NCI-H82 (cell line): ENCODE measurements at regions not wholly inside any gene's neighbourhood (a gene's known extent, or its start where the extent isn't known, plus 50 kb on each side); places are given as distances from the start of the nearest gene placed in this dataset.

Experiments
- DNase-seq: peaks from one replicate; lab custom pipeline; 2025; lab: John Stamatoyannopoulos, UW

DNA sequence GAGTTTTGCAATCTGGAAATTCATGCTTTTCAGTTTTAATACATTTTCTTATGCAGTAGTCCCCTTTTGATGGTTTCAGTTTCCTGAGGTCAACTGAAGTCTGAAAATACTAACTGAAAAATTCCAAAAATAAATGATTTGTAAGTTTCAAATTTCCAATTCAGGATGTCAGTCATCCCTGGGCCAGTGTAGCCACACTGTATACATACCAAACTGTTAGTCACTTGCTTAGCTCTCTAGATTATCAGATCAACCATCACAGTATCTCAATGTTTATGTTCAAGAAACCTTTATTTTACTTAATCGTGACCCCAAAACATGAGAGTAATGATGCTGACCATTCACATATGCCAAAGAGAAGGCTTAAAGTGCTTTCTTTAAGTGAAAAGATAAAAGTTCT lies 715.5 kb downstream of the GBE1 start:
- DNase-seq = no peak

GRCh38 chr3:81045246-81045645 lies 716.2 kb downstream of the GBE1 start:
- no peak for DNase-seq

GRCh38 chr3:81043660-81044199 lies 717.7 kb downstream of the GBE1 start:
- DNase-seq = no peak

DNA sequence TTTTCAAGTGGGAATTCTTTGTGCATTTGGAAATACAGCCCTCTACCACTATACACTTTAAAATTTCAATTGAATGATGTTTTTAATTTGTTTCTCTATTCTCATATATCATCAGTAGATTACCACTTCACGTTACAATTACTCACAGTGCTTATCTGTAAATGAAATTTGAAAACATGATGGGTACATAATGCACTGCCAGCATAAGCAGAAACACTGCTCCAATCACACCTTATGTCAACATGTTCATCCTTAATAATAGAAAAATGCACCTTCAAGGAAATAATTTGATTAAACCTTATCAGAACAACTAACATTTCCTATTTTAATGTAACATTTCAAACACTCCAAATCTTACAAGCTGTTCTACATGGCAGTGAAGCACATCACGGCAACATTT lies 718.4 kb downstream of the GBE1 start:
- DNase-seq = no peak

- DNase-seq = peak; percentile 1
Observed at GRCh38 chr3:81041331-81041730, 720.1 kb downstream of the GBE1 start.

DNA sequence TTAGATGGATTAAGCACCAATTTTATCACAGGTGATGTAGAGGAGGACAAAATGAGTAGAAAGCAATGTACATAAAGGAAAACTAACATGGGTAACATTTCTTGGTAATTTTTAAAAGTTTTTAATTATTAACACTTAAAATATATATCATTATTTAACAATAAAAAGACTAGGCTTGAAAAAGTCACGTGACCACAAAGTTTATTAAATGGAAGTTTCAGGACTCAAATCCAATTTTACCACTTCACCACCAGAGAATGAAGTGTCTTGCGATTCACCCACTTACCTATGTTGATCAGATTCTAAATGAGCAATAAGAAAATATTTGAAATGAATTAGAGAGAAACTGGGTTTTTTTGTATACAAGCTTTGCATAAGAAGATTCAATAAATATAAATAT lies 721.3 kb downstream of the GBE1 start:
- DNase-seq = no peak

DNA sequence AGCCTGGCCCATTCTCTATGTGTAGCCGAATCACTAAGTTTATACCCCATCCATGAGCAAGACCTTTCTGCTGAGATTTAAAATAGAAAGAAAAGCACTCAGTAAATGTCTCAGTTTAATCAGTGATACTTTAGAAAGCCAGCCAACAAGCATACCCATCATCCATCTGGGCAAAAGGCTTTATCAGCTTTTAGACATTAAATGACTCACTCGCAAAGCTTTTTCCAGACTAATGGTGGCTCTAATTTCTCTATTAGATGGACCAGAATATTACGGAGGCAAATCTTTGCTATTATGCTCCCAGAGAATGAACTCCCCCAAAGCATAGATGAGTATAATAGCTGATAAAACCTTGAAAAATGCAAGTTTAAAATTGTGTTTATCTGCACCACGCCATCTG lies 727.8 kb downstream of the GBE1 start:
- no peak for DNase-seq

- DNase-seq = no peak
Observed at GRCh38 chr3:81033185-81033584, 728.3 kb downstream of the GBE1 start.

DNA sequence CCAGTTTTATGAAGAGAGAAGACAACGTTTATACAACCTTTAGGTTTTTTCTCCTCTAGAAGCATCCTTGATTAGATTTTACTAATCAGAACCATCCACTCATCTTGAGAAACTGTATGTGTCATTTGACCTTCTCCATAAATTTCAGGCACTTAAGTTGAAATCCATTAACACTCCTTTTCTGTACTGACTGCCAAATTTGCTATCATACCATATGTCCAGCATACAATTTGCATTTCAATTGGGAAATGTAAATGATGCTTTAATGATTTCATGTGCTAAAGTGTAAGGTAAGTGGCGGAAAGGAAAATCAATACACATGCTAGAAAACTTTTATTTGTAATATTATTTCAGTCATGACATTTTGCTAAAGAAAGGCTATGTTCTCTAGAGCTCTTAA lies 731.6 kb downstream of the GBE1 start:
- no peak for DNase-seq

DNA sequence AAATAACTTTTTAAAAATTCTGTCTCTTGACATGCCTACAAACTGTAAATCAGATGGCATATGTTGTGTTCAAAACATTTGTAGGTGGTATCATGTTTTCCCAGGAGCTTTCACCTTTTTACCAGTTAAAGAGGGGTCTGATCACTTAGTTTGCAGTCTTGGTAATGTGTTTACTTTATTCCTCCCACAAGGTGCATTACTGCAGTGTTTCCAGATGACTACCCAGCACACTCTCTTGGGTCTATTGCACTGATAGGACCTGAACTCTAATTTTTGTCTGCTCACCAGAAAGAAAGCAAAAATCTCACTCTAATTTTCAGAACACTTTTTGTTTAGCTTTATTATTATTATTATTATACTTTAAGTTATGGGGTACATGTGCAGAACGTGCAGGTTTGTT lies 734.1 kb downstream of the GBE1 start:
- DNase-seq = no peak

- DNase-seq = no peak
Observed at GRCh38 chr3:81024560-81024959, 736.9 kb downstream of the GBE1 start.

- DNase-seq = no peak
Observed at GRCh38 chr3:81022339-81022738, 739.1 kb downstream of the GBE1 start.

- DNase-seq = no peak
Observed at GRCh38 chr3:81013360-81013759, 748.1 kb downstream of the GBE1 start.

- DNase-seq = no peak
Observed at GRCh38 chr3:81005992-81006391, 755.5 kb downstream of the GBE1 start.

- DNase-seq = no peak
Observed at GRCh38 chr3:81003817-81004216, 757.6 kb downstream of the GBE1 start.

- no peak for DNase-seq
Observed at GRCh38 chr3:81003008-81003645, 758.3 kb downstream of the GBE1 start.

DNA sequence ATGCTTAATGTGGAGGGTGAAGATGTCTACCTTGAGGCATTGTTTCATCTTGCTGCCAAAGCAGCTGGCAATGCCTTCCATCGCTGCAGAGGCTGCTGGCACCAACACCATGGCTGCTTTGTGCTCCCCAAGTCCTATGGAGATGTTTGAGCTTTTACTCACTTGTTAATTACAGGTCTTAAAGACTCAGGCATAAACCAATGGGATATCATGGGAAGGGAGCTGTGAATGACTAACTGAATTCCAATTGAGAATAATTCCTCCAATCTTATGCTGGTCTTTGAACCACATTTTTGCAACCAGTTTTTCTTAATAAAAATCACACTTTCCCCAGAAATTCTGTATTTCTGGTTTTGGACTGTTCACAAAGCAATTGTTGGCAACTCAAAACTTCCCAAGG lies 762.0 kb downstream of the GBE1 start:
- no peak for DNase-seq

GRCh38 chr3:80998022-80998421 lies 763.4 kb downstream of the GBE1 start:
- no peak for DNase-seq

DNA sequence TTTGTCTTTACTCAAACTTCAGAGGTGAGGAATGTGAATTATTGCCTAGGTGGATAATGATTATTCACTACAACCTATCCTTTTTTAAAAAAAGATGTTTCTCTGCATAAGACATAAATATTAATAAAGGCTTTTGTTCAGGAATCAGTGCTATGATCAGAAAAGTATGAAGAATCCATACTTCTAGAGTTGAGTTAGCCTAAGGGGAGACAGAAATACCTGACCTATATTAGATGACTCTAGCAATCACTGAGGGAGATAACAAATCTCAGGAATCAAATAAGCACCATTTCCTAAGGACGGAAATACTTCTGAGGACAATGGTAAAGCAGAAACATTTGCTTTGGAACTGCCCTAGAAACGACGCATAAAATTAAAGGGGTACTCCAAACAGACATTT lies 763.8 kb downstream of the GBE1 start:
- DNase-seq = no peak

DNA sequence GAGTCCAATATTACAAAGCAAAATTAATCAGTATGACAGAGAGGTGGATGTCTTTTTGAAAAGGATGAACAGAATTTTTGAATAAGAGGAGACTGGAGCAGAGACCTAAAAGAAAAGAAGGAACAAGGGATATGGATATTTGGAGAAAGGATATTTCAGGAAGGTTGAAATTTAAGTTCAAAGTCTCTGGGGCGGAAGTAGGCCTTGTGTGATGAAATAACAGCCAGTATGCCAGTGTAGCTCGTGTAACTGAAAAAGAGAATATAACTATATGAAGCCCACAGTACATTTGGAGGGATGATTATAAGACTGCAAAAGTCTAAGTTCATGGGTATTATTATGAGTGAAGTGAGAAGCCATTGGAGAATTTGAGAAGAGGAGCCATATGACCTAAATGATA lies 766.7 kb downstream of the GBE1 start:
- DNase-seq = no peak

GRCh38 chr3:80994085-80994665 lies 767.3 kb downstream of the GBE1 start:
- no peak for DNase-seq

DNA sequence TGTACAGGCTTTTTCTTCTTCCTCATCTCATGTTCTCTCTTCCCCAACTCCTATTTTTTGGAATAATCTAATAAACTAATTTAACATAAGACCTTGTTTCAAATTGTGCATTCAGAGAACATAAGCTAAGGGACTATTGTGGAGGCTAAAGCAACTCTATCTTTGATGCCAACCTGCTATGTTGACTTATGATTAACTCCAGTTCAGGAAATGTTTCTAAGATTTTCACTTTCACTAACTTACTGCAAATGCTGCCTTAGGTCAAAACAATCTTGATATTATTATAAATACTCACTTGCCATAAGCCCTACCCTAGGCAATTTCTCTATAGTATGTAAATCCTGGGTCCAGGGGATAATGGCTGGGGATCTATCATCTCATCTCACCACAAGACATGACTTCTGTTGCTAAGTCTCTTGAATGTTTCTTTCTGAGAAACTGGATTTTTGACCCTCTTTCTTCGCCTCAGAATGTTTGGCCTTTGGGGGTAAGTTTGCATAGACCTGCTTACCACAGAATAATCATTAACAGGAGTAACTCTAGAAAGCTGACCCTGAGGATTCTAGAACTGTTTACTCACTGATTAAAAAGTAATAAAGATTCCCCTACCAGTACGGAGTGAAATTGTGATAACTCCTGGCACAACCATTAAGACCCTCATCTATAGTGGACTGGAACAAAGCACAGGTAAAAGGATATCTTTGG lies 768.1 kb downstream of the GBE1 start:
- DNase-seq = no peak

- no peak for DNase-seq
Observed at GRCh38 chr3:80983753-80984152, 777.7 kb downstream of the GBE1 start.
